OCI-LY1 (cell line): ENCODE measurements at regions not wholly inside any gene's neighbourhood (a gene's known extent, or its start where the extent isn't known, plus 50 kb on each side); places are given as distances from the start of the nearest gene placed in this dataset.

Experiments
- H2AFZ ChIP-seq: fragments of 200-600 bp; sonication (generic), shearing (Covaris generic); 2 replicates; pipeline ENCODE4 v1.6.0; 2014; ENCODE audit warnings: antibody characterized with exemption, mild to moderate bottlenecking, low read length
- H3F3A ChIP-seq: fragments of 200-600 bp; sonication (generic), shearing (Covaris generic); 2 replicates; pipeline ENCODE4 v1.6.0; 2014; ENCODE audit warnings: mild to moderate bottlenecking, antibody characterized with exemption, low read length, moderate library complexity; ENCODE audit not compliant: insufficient read depth
- H3K27ac ChIP-seq: fragments of 200-600 bp; sonication (generic); 2 replicates; pipeline ENCODE4 v1.5.1; 2014; ENCODE audit warnings: low read length, mixed run types, mild to moderate bottlenecking, low read depth; ENCODE audit not compliant: poor library complexity, severe bottlenecking
- H3K27me3 ChIP-seq: fragments of 200-600 bp; sonication (generic); 2 replicates; pipeline ENCODE4 v1.6.0; 2014; ENCODE audit warnings: antibody characterized with exemption, mild to moderate bottlenecking, low read length, moderate library complexity; ENCODE audit not compliant: insufficient read depth
- H3K36me3 ChIP-seq: fragments of 200-600 bp; sonication (generic); 2 replicates; pipeline ENCODE4 v1.6.1; 2014; ENCODE audit warnings: mild to moderate bottlenecking, antibody characterized with exemption, low read length, moderate library complexity, mixed read lengths; ENCODE audit not compliant: insufficient read depth
- H3K4me1 ChIP-seq: fragments of 200-600 bp; sonication (generic); 2 replicates; pipeline ENCODE4 v1.5.1; 2014; ENCODE audit warnings: mild to moderate bottlenecking, low read length, moderate library complexity; ENCODE audit not compliant: insufficient read depth, severe bottlenecking
- H3K4me2 ChIP-seq: fragments of 200-600 bp; sonication (generic), shearing (Covaris generic); 2 replicates; pipeline ENCODE4 v1.6.1; 2014; ENCODE audit warnings: low read length
- H3K4me3 ChIP-seq: fragments of 200-600 bp; sonication (generic); 2 replicates; pipeline ENCODE4 v1.5.1; 2014; ENCODE audit warnings: low read length, low read depth, mild to moderate bottlenecking, mixed read lengths; ENCODE audit not compliant: poor library complexity, severe bottlenecking
- H3K79me2 ChIP-seq: fragments of 200-600 bp; shearing (Covaris generic); 2 replicates; pipeline ENCODE4 v1.6.1; 2016; ENCODE audit warnings: mixed run types, low read length, mixed read lengths; ENCODE audit not compliant: insufficient read depth
- H3K9ac ChIP-seq: fragments of 200-600 bp; sonication (generic), shearing (Covaris generic); 2 replicates; pipeline ENCODE4 v1.6.1; 2014; ENCODE audit warnings: mild to moderate bottlenecking, low read length, mixed read lengths
- H3K9me2 ChIP-seq: fragments of 200-600 bp; sonication (generic), shearing (Covaris generic); 2 replicates; pipeline ENCODE4 v1.6.1; 2014; ENCODE audit warnings: low read depth, mild to moderate bottlenecking, low read length, mixed read lengths
- H3K9me3 ChIP-seq: fragments of 200-600 bp; shearing (Covaris generic); 2 replicates; pipeline ENCODE4 v1.6.1; 2014; ENCODE audit warnings: low read length, mixed read lengths
- H4K20me1 ChIP-seq: fragments of 200-600 bp; sonication (generic), shearing (Covaris generic); 2 replicates; pipeline ENCODE4 v1.6.0; 2016; ENCODE audit warnings: mild to moderate bottlenecking, low read length; ENCODE audit not compliant: insufficient read depth
- EZH2 ChIP-seq: fragments of 200-600 bp; sonication (generic), shearing (Covaris generic); IDR thresholded peaks from 2 replicates; pipeline ENCODE4 v1.8.0; 2017; ENCODE audit warnings: borderline replicate concordance, mixed run types, mild to moderate bottlenecking, antibody characterized with exemption, low read length, moderate library complexity, mixed read lengths
- TF ChIP-seq, protein P1 (sequence below): fragments of 200-600 bp; sonication (generic), shearing (Covaris generic); IDR thresholded peaks from 2 replicates; pipeline ENCODE4 v1.5.1; 2017; ENCODE audit warnings: mild to moderate bottlenecking, antibody characterized with exemption, low read length, moderate library complexity, mixed read lengths

DNA sequence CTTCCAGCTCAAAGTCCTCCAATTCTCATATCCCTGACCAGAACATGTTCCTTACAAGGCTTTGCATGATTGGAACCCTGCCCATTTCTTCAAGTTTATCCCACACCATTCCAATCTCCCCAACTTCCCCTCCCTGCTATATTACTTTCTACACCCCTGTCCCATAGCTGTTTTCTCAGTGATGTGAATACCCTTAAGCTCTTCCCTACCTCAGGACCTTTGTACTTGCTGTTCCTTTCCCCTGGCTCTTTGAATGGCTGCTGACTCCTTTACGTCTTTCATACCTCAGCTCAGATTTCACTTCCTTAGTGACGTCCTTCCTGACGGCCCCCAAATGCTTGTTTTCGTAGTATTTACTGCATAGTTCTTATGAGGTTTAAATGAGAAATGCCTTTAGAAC is 166.2 kb upstream of the ZNF462 start:
- Histone ChIP-seq H4K20me1 (no peaks in the 10 kb centered on the region), H3K36me3 (no peaks in the 10 kb centered on the region), H3K27ac (no peak overlapping the region), H3K9me3 (no peaks in the 10 kb centered on the region), H3K27me3 (no peaks in the 10 kb centered on the region), H3K9ac (no peak overlapping the region), H3F3A (no peaks in the 10 kb centered on the region), H3K4me1 (no peaks in the 10 kb centered on the region), H3K79me2 (no peaks in the 10 kb centered on the region), H3K9me2 (no peaks in the 10 kb centered on the region), H2AFZ (no peak overlapping the region), H3K4me2 (no peak overlapping the region), H3K4me3 (no peak overlapping the region)
- TF ChIP-seq, protein P1, sequence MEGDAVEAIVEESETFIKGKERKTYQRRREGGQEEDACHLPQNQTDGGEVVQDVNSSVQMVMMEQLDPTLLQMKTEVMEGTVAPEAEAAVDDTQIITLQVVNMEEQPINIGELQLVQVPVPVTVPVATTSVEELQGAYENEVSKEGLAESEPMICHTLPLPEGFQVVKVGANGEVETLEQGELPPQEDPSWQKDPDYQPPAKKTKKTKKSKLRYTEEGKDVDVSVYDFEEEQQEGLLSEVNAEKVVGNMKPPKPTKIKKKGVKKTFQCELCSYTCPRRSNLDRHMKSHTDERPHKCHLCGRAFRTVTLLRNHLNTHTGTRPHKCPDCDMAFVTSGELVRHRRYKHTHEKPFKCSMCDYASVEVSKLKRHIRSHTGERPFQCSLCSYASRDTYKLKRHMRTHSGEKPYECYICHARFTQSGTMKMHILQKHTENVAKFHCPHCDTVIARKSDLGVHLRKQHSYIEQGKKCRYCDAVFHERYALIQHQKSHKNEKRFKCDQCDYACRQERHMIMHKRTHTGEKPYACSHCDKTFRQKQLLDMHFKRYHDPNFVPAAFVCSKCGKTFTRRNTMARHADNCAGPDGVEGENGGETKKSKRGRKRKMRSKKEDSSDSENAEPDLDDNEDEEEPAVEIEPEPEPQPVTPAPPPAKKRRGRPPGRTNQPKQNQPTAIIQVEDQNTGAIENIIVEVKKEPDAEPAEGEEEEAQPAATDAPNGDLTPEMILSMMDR = no peak
- no peak for TF ChIP-seq EZH2

DNA sequence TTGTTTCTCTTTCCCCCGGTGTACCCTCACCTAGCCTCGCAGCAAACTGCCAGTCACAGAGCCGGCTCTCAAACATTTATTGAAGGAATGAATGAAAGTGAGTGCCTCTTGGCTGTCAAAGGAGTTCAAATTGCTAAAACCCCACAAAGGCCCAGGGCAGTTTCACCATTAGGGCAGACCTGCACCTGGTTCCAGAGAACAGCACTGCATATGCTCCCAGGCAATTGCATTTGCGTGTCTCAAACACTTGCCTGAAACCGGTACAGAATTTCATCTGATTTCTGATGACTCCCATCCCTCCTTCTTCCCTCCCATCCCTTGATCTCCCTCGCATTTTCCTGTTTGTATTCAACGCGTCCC is 165.6 kb upstream of the ZNF462 start:
- no peak overlapping the region for H3K4me3 ChIP-seq
- no peaks in the 10 kb centered on the region for H3K79me2 ChIP-seq
- TF ChIP-seq, protein P1 = no peak
- TF ChIP-seq EZH2 = no peak
- no peak overlapping the region for H3K9ac ChIP-seq
- H3K4me1 ChIP-seq = no peaks in the 10 kb centered on the region
- no peaks in the 10 kb centered on the region for H3K9me2 ChIP-seq
- no peak overlapping the region for H3K4me2 ChIP-seq
- H2AFZ ChIP-seq = no peak overlapping the region
- no peaks in the 10 kb centered on the region for H3K27me3 ChIP-seq
- no peaks in the 10 kb centered on the region for H4K20me1 ChIP-seq
- H3K9me3 ChIP-seq = no peaks in the 10 kb centered on the region
- H3K36me3 ChIP-seq = no peaks in the 10 kb centered on the region
- H3F3A ChIP-seq = no peaks in the 10 kb centered on the region
- no peak overlapping the region for H3K27ac ChIP-seq

DNA sequence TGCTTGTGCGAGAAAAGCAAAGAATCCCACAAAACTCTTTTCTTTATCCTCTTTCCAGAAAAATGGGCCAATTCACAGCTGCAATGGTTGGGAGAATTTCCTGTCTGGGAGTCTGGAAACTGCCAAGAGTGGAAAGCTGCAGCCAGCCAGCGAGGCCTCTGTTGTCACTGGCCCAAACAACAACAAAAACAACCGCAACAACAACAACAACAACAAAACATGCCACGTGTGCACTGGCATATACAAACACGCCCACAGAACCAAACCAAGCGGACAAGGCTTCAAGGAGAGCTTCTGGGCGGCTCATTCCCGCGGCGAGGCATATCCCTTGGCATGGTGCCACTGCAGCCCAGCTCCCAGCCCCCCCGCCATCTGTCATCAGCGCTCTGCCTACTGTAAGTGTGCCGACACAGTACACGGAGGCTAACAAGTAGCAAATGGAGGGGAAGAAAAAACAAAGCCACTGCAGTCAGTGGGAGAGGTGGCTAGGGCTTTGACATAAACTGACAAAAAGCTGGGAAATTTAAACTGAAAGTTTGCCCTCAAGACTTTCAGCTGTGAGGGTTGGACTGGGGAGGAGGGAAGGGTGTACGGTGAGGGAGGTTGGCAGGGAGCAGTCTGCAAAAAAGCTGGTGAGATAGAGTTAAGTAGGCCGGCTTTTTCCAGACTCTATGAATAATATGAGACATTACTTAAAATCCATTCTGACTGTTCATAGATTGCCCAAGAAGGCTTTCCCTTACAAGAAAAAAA is 165.0 kb upstream of the ZNF462 start:
- TF ChIP-seq EZH2 = no peak
- TF ChIP-seq, protein P1 = no peak
- Histone ChIP-seq H3K4me1 (no peaks in the 10 kb centered on the region), H3K9me2 (no peaks in the 10 kb centered on the region), H3K4me3 (no peak overlapping the region), H3K27me3 (no peaks in the 10 kb centered on the region), H3K9me3 (no peaks in the 10 kb centered on the region), H3K9ac (no peak overlapping the region), H3K27ac (no peak overlapping the region), H3K36me3 (no peaks in the 10 kb centered on the region), H3K4me2 (no peak overlapping the region), H4K20me1 (no peaks in the 10 kb centered on the region), H2AFZ (no peak overlapping the region), H3F3A (no peaks in the 10 kb centered on the region), H3K79me2 (no peaks in the 10 kb centered on the region)
